Hepatocyte (in vitro differentiated cells): ENCODE measurements at regions not wholly inside any gene's neighbourhood (a gene's known extent, or its start where the extent isn't known, plus 50 kb on each side); places are given as distances from the start of the nearest gene placed in this dataset.

Source experiments
- DNase-seq: peaks from one replicate; pipeline ENCODE4 v3.0.0-alpha.2; 2016; ENCODE audit warnings: low spot score
- H2AFZ ChIP-seq: fragments of 200-600 bp; sonication (generic); 2 replicates; pipeline ENCODE4 v1.6.0; 2016; ENCODE audit warnings: antibody characterized with exemption, mild to moderate bottlenecking
- H3K27ac ChIP-seq: fragments of 200-600 bp; sonication (generic); 2 replicates; pipeline ENCODE4 v1.5.1; 2016; ENCODE audit warnings: mild to moderate bottlenecking
- H3K27me3 ChIP-seq: fragments of 200-600 bp; sonication (generic); 2 replicates; pipeline ENCODE4 v1.6.1; 2016
- H3K36me3 ChIP-seq: fragments of 200-600 bp; sonication (generic); replicated peaks from 2 replicates; pipeline ENCODE4 v1.5.1; 2016; ENCODE audit warnings: low read depth; ENCODE audit not compliant: insufficient read depth
- H3K4me1 ChIP-seq: fragments of 200-600 bp; sonication (generic); 2 replicates; pipeline ENCODE4 v1.5.1; 2016; ENCODE audit warnings: mild to moderate bottlenecking, moderate library complexity; ENCODE audit not compliant: insufficient read depth
- H3K4me2 ChIP-seq: fragments of 200-600 bp; sonication (generic); 2 replicates; pipeline ENCODE4 v1.6.0; 2016
- H3K4me3 ChIP-seq: fragments of 200-600 bp; sonication (generic); 2 replicates; pipeline ENCODE4 v1.5.1; 2016; ENCODE audit warnings: mild to moderate bottlenecking
- H3K79me2 ChIP-seq: fragments of 200-600 bp; sonication (generic); 2 replicates; pipeline ENCODE4 v1.6.0; 2017; ENCODE audit warnings: mild to moderate bottlenecking
- H3K9me2 ChIP-seq: fragments of 200-600 bp; sonication (generic); replicated peaks from 2 replicates; pipeline ENCODE4 v1.6.0; 2017; ENCODE audit warnings: mild to moderate bottlenecking; ENCODE audit not compliant: insufficient read depth
- H3K9me3 ChIP-seq: fragments of 200-600 bp; sonication (generic); 2 replicates; pipeline ENCODE4 v1.5.1; 2016; ENCODE audit warnings: low read depth, mild to moderate bottlenecking
- H4K20me1 ChIP-seq: fragments of 200-600 bp; sonication (generic); 2 replicates; pipeline ENCODE4 v1.6.0; 2016; ENCODE audit warnings: mild to moderate bottlenecking; ENCODE audit not compliant: insufficient read depth, poor library complexity, severe bottlenecking
- EZH2 ChIP-seq: fragments of 200-600 bp; sonication (generic); IDR thresholded peaks from 2 replicates; pipeline ENCODE4 v1.6.1; 2016; ENCODE audit warnings: antibody characterized with exemption, mild to moderate bottlenecking, borderline replicate concordance
- EZH2phosphoT487 ChIP-seq: fragments of 200-600 bp; sonication (generic); IDR thresholded peaks from one replicate; pipeline ENCODE4 v1.6.1; 2018; ENCODE audit warnings: antibody characterized with exemption, mild to moderate bottlenecking, low read depth, moderate library complexity; ENCODE audit not compliant: unreplicated experiment, severe bottlenecking
- WGBS: methylation state at CpG from one replicate; pipeline ENCODE4 v1.1.6; 2016; ENCODE audit warnings: low lambda C conversion rate; ENCODE audit errors: missing lambda C conversion rate; 5-methylcytosine and 5-hydroxymethylcytosine counted together
- TF ChIP-seq, protein P1 (sequence below): fragments of 200-600 bp; sonication (generic); IDR thresholded peaks from 2 replicates; pipeline ENCODE4 v1.5.1; 2016; ENCODE audit warnings: antibody characterized with exemption, mild to moderate bottlenecking; ENCODE audit not compliant: poor library complexity

DNA sequence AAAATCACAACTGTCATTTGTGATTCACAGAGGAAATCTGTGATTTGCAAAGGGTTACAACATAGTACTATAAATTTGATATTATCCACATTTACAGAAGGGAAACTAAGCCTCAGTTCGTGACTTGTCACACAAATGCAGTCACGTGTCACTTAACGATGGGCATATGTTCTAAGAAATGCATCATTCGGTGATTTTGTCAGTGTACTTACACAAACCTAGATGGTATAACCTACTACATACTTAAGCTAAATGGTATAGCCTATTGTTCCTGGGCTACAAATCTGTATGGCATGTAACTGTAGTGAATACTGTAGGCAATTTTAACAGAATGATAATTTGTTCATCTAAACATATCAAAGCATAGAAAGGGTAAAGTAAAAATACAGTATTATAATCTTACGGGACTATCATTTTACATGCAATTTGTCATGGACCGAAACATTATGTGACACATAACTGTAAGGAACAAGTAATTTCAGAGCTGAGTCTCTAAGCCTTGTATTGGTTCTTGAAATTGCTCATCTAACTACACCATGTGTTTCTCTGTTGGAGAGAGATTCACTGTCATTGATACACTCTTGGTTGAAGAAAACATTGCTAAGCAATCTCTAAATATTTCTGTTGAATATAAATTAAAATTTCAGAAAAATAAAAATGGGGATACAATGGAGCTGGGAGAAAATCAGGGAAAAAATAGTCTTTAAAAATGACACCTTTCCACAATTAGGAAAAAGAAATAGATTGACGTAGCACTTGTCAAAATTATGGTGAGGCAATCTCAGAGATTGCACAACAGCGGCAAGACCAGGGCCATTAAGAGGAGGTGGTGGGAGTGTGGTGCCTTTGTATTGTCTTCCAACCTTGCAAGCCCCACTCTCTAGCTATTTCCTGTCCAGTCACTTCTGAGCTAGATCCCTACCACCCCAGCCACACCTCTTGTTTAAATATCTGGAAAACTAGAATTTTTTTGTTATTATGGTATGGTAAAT is 645.8 kb upstream of the TBL1XR1 start:
- no peak overlapping the region for H3K27ac ChIP-seq
- H3K4me1 ChIP-seq = peaks cover under 1% of the 10 kb centered on the region
- H3K9me2 ChIP-seq = no peaks in the 10 kb centered on the region
- H3K4me2 ChIP-seq = no peak overlapping the region
- no peak overlapping the region for H2AFZ ChIP-seq
- TF ChIP-seq EZH2 (no peak), EZH2phosphoT487 (no peak)
- TF ChIP-seq, protein P1, sequence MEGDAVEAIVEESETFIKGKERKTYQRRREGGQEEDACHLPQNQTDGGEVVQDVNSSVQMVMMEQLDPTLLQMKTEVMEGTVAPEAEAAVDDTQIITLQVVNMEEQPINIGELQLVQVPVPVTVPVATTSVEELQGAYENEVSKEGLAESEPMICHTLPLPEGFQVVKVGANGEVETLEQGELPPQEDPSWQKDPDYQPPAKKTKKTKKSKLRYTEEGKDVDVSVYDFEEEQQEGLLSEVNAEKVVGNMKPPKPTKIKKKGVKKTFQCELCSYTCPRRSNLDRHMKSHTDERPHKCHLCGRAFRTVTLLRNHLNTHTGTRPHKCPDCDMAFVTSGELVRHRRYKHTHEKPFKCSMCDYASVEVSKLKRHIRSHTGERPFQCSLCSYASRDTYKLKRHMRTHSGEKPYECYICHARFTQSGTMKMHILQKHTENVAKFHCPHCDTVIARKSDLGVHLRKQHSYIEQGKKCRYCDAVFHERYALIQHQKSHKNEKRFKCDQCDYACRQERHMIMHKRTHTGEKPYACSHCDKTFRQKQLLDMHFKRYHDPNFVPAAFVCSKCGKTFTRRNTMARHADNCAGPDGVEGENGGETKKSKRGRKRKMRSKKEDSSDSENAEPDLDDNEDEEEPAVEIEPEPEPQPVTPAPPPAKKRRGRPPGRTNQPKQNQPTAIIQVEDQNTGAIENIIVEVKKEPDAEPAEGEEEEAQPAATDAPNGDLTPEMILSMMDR = no peak
- no peaks in the 10 kb centered on the region for H3K79me2 ChIP-seq
- 93% methylated on average over 8 of the region's 8 CpGs for WGBS
- no peaks in the 10 kb centered on the region for H3K27me3 ChIP-seq
- DNase-seq = no peak
- no peak overlapping the region for H3K4me3 ChIP-seq
- no peaks in the 10 kb centered on the region for H4K20me1 ChIP-seq
- no peaks in the 10 kb centered on the region for H3K36me3 ChIP-seq
- H3K9me3 ChIP-seq = peaks cover 4% of the 10 kb centered on the region

DNA sequence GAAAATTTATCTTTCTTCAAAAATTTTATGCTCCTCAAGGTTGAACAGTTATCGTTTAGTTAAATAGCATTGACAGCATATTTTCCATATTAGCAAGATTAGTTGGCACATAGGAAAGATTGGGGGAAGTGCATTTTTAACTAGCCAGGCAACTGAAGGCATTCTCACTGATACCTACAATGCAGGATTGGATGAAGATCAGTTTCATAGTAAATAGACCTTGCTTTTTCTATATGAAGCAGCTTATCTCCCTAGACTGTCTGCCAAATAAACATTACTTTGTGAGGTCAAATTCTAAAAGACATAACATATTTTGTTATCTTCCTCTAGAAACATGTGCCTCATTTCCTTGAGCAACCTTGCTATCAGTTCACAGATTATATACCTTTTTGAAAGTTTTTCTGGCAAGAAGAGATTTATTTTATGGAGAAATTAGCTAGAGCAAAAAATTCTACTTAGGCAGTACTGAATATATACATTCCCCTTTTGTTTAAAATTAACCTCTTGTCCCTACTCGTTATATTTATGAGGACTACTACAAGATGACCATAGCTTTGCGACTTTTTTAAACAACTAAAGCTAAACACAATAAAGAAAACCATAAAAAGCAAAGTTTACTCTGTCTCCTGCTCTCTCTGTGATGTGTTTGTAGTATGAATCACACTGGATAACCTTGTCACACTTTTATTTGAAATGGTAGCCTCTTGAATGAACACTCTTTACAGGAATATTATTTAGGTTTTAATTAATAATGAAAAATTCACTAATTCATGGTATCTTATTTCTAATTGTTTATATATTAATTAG is 654.9 kb upstream of the TBL1XR1 start:
- H3K4me1 ChIP-seq = peaks cover 19% of the 10 kb centered on the region
- 16% methylated on average over 3 of the region's 3 CpGs for WGBS
- peak overlapping the region; percentile 18 for H3K4me2 ChIP-seq
- H4K20me1 ChIP-seq = no peaks in the 10 kb centered on the region
- no peaks in the 10 kb centered on the region for H3K36me3 ChIP-seq
- no peak for DNase-seq
- no peak for TF ChIP-seq EZH2phosphoT487
- TF ChIP-seq, protein P1 = no peak
- no peak for TF ChIP-seq EZH2
- H3K4me3 ChIP-seq = no peak overlapping the region
- no peaks in the 10 kb centered on the region for H3K9me3 ChIP-seq
- no peaks in the 10 kb centered on the region for H3K27me3 ChIP-seq
- no peaks in the 10 kb centered on the region for H3K9me2 ChIP-seq
- no peaks in the 10 kb centered on the region for H3K79me2 ChIP-seq
- H3K27ac ChIP-seq = peak overlapping the region; percentile 60
- no peak overlapping the region for H2AFZ ChIP-seq

DNA sequence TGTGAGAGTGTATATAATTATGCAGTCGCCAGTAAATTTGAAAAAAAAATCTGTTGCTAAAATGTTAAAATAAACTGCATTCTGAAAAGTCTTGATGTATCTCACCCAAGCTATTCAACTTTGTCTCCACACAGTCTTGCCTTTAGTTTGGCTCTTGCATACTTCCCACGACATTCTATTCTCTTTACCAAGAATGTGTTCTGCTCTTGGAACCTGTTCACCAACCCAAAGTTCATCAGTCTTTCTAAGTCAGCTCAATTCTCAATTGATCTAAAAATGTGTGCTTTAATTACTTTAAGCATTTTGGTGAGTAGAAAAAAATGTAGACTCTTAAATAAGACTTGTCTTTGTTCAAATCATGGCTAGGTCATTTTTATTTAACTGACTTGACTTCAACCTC is 657.7 kb upstream of the TBL1XR1 start:
- no peak for DNase-seq
- H3K9me3 ChIP-seq = no peaks in the 10 kb centered on the region
- no peaks in the 10 kb centered on the region for H3K27me3 ChIP-seq
- no peak overlapping the region for H3K27ac ChIP-seq
- H3K4me3 ChIP-seq = no peak overlapping the region
- no peaks in the 10 kb centered on the region for H4K20me1 ChIP-seq
- no peaks in the 10 kb centered on the region for H3K79me2 ChIP-seq
- no peak overlapping the region for H3K4me2 ChIP-seq
- H3K36me3 ChIP-seq = no peaks in the 10 kb centered on the region
- WGBS = 76% methylated on average over 2 of the region's 2 CpGs
- no peak overlapping the region for H2AFZ ChIP-seq
- H3K4me1 ChIP-seq = peaks cover 19% of the 10 kb centered on the region
- TF ChIP-seq, protein P1 = no peak
- no peaks in the 10 kb centered on the region for H3K9me2 ChIP-seq
